Heart left ventricle (tissue), 13 donors: ENCODE measurements at regions not wholly inside any gene's neighbourhood (a gene's known extent, or its start where the extent isn't known, plus 50 kb on each side); places are given as distances from the start of the nearest gene placed in this dataset.

Source experiments
- POLR2A ChIP-seq, 2 donors: fragments of 450-650 bp; IDR thresholded peaks; one replicate each; pipeline ENCODE4 v1.6.1; 2017; ENCODE audit warnings: antibody characterized with exemption in 2 of 2, mild to moderate bottlenecking in 2 of 2, moderate library complexity in 2 of 2
- TF ChIP-seq, protein P1 (sequence below), 12 donors: fragments of 200-600 bp; sonication (generic) in 4 of 12; IDR thresholded peaks; one replicate each; pipeline versions ENCODE4 v1.5.0 to v1.8.0; 2018 to 2022; ENCODE audit warnings: antibody characterized with exemption in 12 of 12, mild to moderate bottlenecking in 5 of 12
- donor health status: ischemic (EF 13 %, LVEDD 7.1; RV severe dilation, severe dysfunction).
- donor health status: DM: no; HTN: yes; CAD: no.
- donor health status: DM: no; HTN: no; CAD: no.
- donor health status: ischemic (EF 25% LVEDD 6.9; RV normal size, moderate dysfunction).
- donor health status: ischemic (EF 25% LVEDD 5.7; RV mildly dilated, moderate dysfunction).
- donor health status: ischemic (EF 35%, LVEDD 5.7; RV mildly dilated, moderate dysfunction).
- donor health status: nonischemic (EF 11% LVEDD 7.7; RV severe dilation, severe dysfunction).
- donor health status: DM: yes; HTN: yes; CAD: no.
- donor health status: PGD.
- donor health status: ischemic (EF 29% LVEDD 5.4; RV normal size, mild dysfunction).
- donor health status: nonischemic (EF 23%, LVEDD 6.1; RV moderate dilation, normal function).

- TF ChIP-seq, protein P1, sequence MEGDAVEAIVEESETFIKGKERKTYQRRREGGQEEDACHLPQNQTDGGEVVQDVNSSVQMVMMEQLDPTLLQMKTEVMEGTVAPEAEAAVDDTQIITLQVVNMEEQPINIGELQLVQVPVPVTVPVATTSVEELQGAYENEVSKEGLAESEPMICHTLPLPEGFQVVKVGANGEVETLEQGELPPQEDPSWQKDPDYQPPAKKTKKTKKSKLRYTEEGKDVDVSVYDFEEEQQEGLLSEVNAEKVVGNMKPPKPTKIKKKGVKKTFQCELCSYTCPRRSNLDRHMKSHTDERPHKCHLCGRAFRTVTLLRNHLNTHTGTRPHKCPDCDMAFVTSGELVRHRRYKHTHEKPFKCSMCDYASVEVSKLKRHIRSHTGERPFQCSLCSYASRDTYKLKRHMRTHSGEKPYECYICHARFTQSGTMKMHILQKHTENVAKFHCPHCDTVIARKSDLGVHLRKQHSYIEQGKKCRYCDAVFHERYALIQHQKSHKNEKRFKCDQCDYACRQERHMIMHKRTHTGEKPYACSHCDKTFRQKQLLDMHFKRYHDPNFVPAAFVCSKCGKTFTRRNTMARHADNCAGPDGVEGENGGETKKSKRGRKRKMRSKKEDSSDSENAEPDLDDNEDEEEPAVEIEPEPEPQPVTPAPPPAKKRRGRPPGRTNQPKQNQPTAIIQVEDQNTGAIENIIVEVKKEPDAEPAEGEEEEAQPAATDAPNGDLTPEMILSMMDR (IDR thresholded peaks at IDR 0.05), result no peak
- no peak for TF ChIP-seq POLR2A (IDR thresholded peaks at IDR 0.05)
Measured at GRCh38 chr3:56958879-56959278, 101.6 kb upstream of the SPATA12 start.
